AG09309 (cell line): ENCODE measurements at regions not wholly inside any gene's neighbourhood (a gene's known extent, or its start where the extent isn't known, plus 50 kb on each side); places are given as distances from the start of the nearest gene placed in this dataset.

ENCODE experiments used
- DNase-seq: peaks from one replicate; pipeline ENCODE4 v3.0.0-alpha.2; 2010; ENCODE audit warnings: low read depth
- H3K4me3 ChIP-seq: 2 replicates; pipeline ENCODE4 v1.5.1; 2011; ENCODE audit warnings: mild to moderate bottlenecking, low read depth, low read length, moderate library complexity; ENCODE audit not compliant: control insufficient read depth
- CTCF ChIP-seq: IDR thresholded peaks from 2 replicates; pipeline ENCODE4 v1.5.1; 2011; ENCODE audit warnings: mild to moderate bottlenecking, low read depth, low read length, inconsistent platforms; ENCODE audit not compliant: insufficient read depth, control insufficient read depth; ENCODE audit errors: missing control alignments

GRCh38 chr2:43158259-43158880, 68.0 kb downstream of the ZFP36L2 start:
- DNase-seq: peak; percentile 68
- no peak overlapping the region for H3K4me3 ChIP-seq
- no peak for TF ChIP-seq CTCF

GRCh38 chr2:43157506-43158246, 68.7 kb downstream of the ZFP36L2 start:
- DNase-seq: no peak
- TF ChIP-seq CTCF: no peak
- no peak overlapping the region for H3K4me3 ChIP-seq

- TF ChIP-seq CTCF: no peak
- no peak overlapping the region for H3K4me3 ChIP-seq
- DNase-seq: no peak
Measured at GRCh38 chr2:43155851-43156411, 70.5 kb downstream of the ZFP36L2 start.

GRCh38 chr2:43154685-43155084, 71.7 kb downstream of the ZFP36L2 start:
- no peak for TF ChIP-seq CTCF
- H3K4me3 ChIP-seq: no peak overlapping the region
- no peak for DNase-seq

- TF ChIP-seq CTCF: no peak
- DNase-seq: no peak
- no peak overlapping the region for H3K4me3 ChIP-seq
Measured at GRCh38 chr2:43152741-43153647, 73.4 kb downstream of the ZFP36L2 start.

- DNase-seq: no peak
- TF ChIP-seq CTCF: no peak
Measured at GRCh38 chr2:43152186-43152585, 74.2 kb downstream of the ZFP36L2 start.

More at GRCh38 chr2:43152186-43152585, 74.2 kb downstream of the ZFP36L2 start:
- no peak overlapping the region for H3K4me3 ChIP-seq
